Mammary epithelial cell (primary cell): ENCODE measurements at regions not wholly inside any gene's neighbourhood (a gene's known extent, or its start where the extent isn't known, plus 50 kb on each side); places are given as distances from the start of the nearest gene placed in this dataset.

Source experiments
- EZH2 ChIP-seq: IDR thresholded peaks from 2 replicates; pipeline ENCODE4 v1.6.1; 2012; ENCODE audit warnings: low read length, inconsistent platforms, borderline replicate concordance
- TF ChIP-seq, protein P1 (sequence below), 2 donors: IDR thresholded peaks in 1 of 2; conservative IDR thresholded peaks in 1 of 2; 2 replicates each; pipeline ENCODE4 v1.5.1; 2011 to 2012; ENCODE audit warnings: inconsistent platforms in 2 of 2, low read length in 2 of 2, mild to moderate bottlenecking in 2 of 2, control low read depth in 1 of 2, low read depth in 1 of 2; ENCODE audit not compliant: insufficient read depth in 1 of 2; ENCODE audit errors: extremely low read depth in 1 of 2

DNA sequence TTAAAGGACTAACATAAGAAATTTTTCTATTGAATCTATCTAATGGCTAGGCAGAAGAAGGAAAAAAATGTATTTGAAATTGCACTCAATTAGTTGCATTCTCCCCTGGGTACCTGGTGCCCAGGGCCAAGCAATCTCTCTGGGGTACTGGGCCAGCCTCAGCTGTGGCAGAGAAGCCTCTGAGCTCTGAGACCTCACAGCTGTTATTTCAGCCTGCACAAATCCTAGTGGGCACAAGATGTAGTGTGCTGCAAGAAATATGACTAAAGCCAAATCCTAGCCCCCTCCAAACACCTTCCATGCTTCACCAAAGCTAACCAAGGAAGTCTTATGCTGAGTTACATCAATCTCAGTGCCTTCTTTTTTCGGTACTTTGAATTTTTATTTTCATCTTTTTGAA, 478.4 kb downstream of the STK39 start:
- TF ChIP-seq, protein P1, sequence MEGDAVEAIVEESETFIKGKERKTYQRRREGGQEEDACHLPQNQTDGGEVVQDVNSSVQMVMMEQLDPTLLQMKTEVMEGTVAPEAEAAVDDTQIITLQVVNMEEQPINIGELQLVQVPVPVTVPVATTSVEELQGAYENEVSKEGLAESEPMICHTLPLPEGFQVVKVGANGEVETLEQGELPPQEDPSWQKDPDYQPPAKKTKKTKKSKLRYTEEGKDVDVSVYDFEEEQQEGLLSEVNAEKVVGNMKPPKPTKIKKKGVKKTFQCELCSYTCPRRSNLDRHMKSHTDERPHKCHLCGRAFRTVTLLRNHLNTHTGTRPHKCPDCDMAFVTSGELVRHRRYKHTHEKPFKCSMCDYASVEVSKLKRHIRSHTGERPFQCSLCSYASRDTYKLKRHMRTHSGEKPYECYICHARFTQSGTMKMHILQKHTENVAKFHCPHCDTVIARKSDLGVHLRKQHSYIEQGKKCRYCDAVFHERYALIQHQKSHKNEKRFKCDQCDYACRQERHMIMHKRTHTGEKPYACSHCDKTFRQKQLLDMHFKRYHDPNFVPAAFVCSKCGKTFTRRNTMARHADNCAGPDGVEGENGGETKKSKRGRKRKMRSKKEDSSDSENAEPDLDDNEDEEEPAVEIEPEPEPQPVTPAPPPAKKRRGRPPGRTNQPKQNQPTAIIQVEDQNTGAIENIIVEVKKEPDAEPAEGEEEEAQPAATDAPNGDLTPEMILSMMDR (conservative IDR thresholded peaks at IDR 0.05 in 1 of 2, IDR thresholded peaks at IDR 0.05 in 1 of 2; ENCODE audit: extremely low read depth in 1 of 2, insufficient read depth in 1 of 2, low read depth in 1 of 2, low read length in 2 of 2) = no peak
- no peak for TF ChIP-seq EZH2
